Cardiac muscle cell (in vitro differentiated cells and primary cell): ENCODE measurements at regions not wholly inside any gene's neighbourhood (a gene's known extent, or its start where the extent isn't known, plus 50 kb on each side); places are given as distances from the start of the nearest gene placed in this dataset.

Source experiments
- DNase-seq, 2 donors: peaks; one replicate each; pipeline versions ENCODE4 v3.0.0 to v3.0.0-alpha.2; 2010 to 2017; ENCODE audit warnings: low read depth in 1 of 2, low spot score in 1 of 2
- H3K27ac ChIP-seq: fragments of 200-600 bp; sonication (generic); 2 replicates; pipeline ENCODE4 v1.5.1; 2016
- H3K27me3 ChIP-seq: fragments of 200-600 bp; sonication (generic); 2 replicates; pipeline ENCODE4 v1.6.0; 2016; ENCODE audit warnings: control low read depth
- H3K36me3 ChIP-seq: fragments of 200-600 bp; sonication (generic); 2 replicates; pipeline ENCODE4 v1.5.1; 2016; ENCODE audit warnings: control low read depth
- H3K4me1 ChIP-seq: fragments of 200-600 bp; sonication (generic); 2 replicates; pipeline ENCODE4 v1.8.1; 2017; ENCODE audit warnings: low read depth, mild to moderate bottlenecking, mixed run types
- H3K4me3 ChIP-seq: fragments of 200-600 bp; sonication (generic); 2 replicates; pipeline ENCODE4 v1.5.1; 2016; ENCODE audit warnings: mild to moderate bottlenecking
- H3K9me3 ChIP-seq: fragments of 200-600 bp; sonication (generic); 2 replicates; pipeline ENCODE4 v1.5.1; 2017; ENCODE audit warnings: low read depth, mild to moderate bottlenecking, control low read depth
- CTCF ChIP-seq: IDR thresholded peaks from 2 replicates; pipeline ENCODE4 v1.5.1; 2012; ENCODE audit warnings: low read depth, mild to moderate bottlenecking, low read length

GRCh38 chr2:3066831-3067230 lies 310.8 kb downstream of the EIPR1 start:
- H3K36me3 ChIP-seq, result no peaks in the 10 kb centered on the region
- no peaks in the 10 kb centered on the region for H3K4me1 ChIP-seq
- no peak for DNase-seq
- H3K27me3 ChIP-seq, result no peaks in the 10 kb centered on the region
- H3K4me3 ChIP-seq, result no peak overlapping the region
- H3K27ac ChIP-seq, result no peak overlapping the region
- H3K9me3 ChIP-seq, result no peaks in the 10 kb centered on the region
- no peak for TF ChIP-seq CTCF

- no peak for DNase-seq
- no peak for TF ChIP-seq CTCF
- H3K4me1 ChIP-seq, result no peaks in the 10 kb centered on the region
- H3K36me3 ChIP-seq, result no peaks in the 10 kb centered on the region
- no peak overlapping the region for H3K4me3 ChIP-seq
- no peaks in the 10 kb centered on the region for H3K9me3 ChIP-seq
- no peak overlapping the region for H3K27ac ChIP-seq
- no peaks in the 10 kb centered on the region for H3K27me3 ChIP-seq
Observed at GRCh38 chr2:3065928-3066327, 311.7 kb downstream of the EIPR1 start.

GRCh38 chr2:3062476-3063260 lies 314.9 kb downstream of the EIPR1 start:
- TF ChIP-seq CTCF, result no peak
- no peaks in the 10 kb centered on the region for H3K4me1 ChIP-seq
- no peak overlapping the region for H3K27ac ChIP-seq
- H3K9me3 ChIP-seq, result no peaks in the 10 kb centered on the region
- no peak overlapping the region for H3K4me3 ChIP-seq
- no peak for DNase-seq
- H3K36me3 ChIP-seq, result no peaks in the 10 kb centered on the region
- no peaks in the 10 kb centered on the region for H3K27me3 ChIP-seq

- no peaks in the 10 kb centered on the region for H3K36me3 ChIP-seq
- no peaks in the 10 kb centered on the region for H3K27me3 ChIP-seq
- no peak overlapping the region for H3K27ac ChIP-seq
- no peak overlapping the region for H3K4me3 ChIP-seq
- no peak for DNase-seq
- H3K9me3 ChIP-seq, result no peaks in the 10 kb centered on the region
- H3K4me1 ChIP-seq, result no peaks in the 10 kb centered on the region
- no peak for TF ChIP-seq CTCF
Observed at GRCh38 chr2:3060049-3060448, 317.6 kb downstream of the EIPR1 start.

GRCh38 chr2:3059141-3059925 lies 318.3 kb downstream of the EIPR1 start:
- no peaks in the 10 kb centered on the region for H3K27me3 ChIP-seq
- no peak for TF ChIP-seq CTCF

More at GRCh38 chr2:3059141-3059925, 318.3 kb downstream of the EIPR1 start:
- no peak overlapping the region for H3K27ac ChIP-seq
- no peak for DNase-seq
- H3K4me1 ChIP-seq, result no peaks in the 10 kb centered on the region
- no peak overlapping the region for H3K4me3 ChIP-seq
- no peaks in the 10 kb centered on the region for H3K9me3 ChIP-seq
- H3K36me3 ChIP-seq, result no peaks in the 10 kb centered on the region
